Ectodermal cell (in vitro differentiated cells): ENCODE measurements at regions not wholly inside any gene's neighbourhood (a gene's known extent, or its start where the extent isn't known, plus 50 kb on each side); places are given as distances from the start of the nearest gene placed in this dataset.

Experiments
- H3K27ac ChIP-seq: 2 replicates; pipeline ENCODE4 v1.7.0; 2013; ENCODE audit warnings: mild to moderate bottlenecking, low read depth, low read length; ENCODE audit not compliant: insufficient read depth, poor library complexity, severe bottlenecking
- H3K27me3 ChIP-seq: 2 replicates; pipeline ENCODE4 v1.7.0; 2013; ENCODE audit warnings: mild to moderate bottlenecking, low read length; ENCODE audit not compliant: insufficient read depth, control insufficient read depth, poor library complexity, severe bottlenecking
- H3K36me3 ChIP-seq: one replicate; pipeline ENCODE4 v1.7.0; 2013; ENCODE audit warnings: low read length; ENCODE audit not compliant: control insufficient read depth, insufficient read depth
- H3K4me1 ChIP-seq: one replicate; pipeline ENCODE4 v1.7.0; 2013; ENCODE audit warnings: low read length; ENCODE audit not compliant: control insufficient read depth, insufficient read depth
- H3K4me3 ChIP-seq: 2 replicates; pipeline ENCODE4 v1.7.0; 2013; ENCODE audit warnings: low read depth, low read length, control low read depth; ENCODE audit not compliant: insufficient read depth
- H3K9me3 ChIP-seq: 2 replicates; pipeline ENCODE4 v1.7.0; 2013; ENCODE audit warnings: mild to moderate bottlenecking, low read length, moderate library complexity; ENCODE audit not compliant: control insufficient read depth
- WGBS, 2 experiments: methylation state at CpG; one replicate each; pipeline ENCODE4 v1.1.7; 2013; ENCODE audit warnings: missing lambda C conversion rate in 2 of 2; 5-methylcytosine and 5-hydroxymethylcytosine counted together

DNA sequence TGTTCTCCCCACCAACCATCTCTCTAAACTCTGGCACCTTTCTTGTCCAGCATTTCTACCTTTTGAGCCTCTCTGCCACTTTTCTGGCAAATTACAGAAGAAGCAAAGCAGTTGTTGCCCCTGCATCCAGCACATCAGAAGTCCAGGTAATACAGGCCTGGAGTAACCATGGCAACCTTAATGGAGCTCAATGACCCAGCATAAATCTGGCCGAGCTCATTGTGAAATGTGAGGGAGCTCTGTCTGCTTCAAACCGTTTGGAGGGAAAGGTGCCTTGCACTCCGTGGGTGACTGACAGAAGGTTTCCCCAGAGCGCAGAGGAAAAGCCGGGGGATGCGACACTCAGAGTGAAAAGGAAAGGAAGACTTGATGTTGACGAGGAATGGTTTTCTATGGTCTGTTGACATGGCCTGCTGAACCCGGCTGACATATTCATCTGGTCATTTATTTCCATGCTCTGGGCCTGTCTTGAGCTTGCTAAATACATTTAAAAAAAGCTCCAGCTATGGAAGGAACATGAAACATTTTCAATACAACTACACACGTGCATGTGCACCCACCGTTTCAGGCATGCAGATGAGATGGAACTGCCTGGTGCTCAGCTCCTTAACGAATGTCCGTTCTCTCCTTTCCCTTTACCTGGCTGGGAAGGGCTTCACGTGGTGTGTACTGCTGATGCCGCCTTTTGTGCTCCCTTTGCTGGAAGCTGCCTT is 74.9 kb downstream of the ADRA2A start:
- H3K4me1 ChIP-seq, result peaks cover 15% of the 10 kb centered on the region
- no peaks in the 10 kb centered on the region for H3K9me3 ChIP-seq
- H3K36me3 ChIP-seq, result no peaks in the 10 kb centered on the region
- no peaks in the 10 kb centered on the region for H3K27me3 ChIP-seq
- H3K27ac ChIP-seq, result no peak overlapping the region
- no peak overlapping the region for H3K4me3 ChIP-seq
- WGBS, 2 experiments, result 83 to 84% methylated on average over 14 of the region's 14 CpGs

DNA sequence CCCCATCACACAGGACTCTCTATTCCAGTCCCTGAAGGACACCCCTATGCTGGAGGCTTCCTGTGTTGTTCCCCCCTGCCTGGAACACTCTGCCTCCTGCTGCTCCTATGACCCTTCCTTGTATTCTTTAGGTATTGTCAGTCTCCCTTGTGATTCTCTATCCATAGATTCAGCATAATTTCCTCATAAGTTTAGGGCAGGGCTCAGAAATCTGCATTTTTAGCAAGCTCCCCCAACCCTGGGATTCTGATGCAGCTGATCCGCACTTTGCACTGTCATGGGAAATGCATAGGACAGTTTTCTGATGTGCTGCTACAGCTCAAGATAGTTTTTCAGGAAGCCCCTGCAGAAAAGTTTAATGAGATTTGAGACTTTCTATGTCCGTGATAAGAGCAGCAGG is 79.9 kb downstream of the ADRA2A start:
- 92% methylated on average over 2 of the region's 2 CpGs for WGBS, 2 experiments
- Histone ChIP-seq H3K27ac (no peak overlapping the region), H3K36me3 (no peaks in the 10 kb centered on the region), H3K9me3 (no peaks in the 10 kb centered on the region), H3K27me3 (no peaks in the 10 kb centered on the region), H3K4me1 (peaks cover 3% of the 10 kb centered on the region), H3K4me3 (no peak overlapping the region)

DNA sequence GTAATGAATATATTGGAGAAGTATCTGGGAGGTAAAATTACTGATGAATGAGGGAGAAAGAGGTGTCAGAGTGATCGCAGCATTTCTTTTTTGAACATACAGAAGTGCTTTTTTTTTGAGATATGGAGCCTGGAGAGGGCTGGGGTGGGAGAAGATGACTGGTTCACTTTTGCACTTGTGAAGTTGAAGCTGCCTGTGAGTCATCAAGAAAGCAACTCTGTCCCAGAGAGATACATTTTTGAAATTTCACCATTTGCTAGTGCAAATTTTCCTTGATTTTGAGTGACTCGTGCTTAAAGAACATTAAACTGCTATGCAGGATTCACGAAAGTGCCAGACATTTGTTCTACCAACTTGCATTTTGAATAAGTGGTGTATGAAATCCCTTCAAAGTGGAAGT is 81.8 kb downstream of the ADRA2A start:
- H3K4me3 ChIP-seq, result no peak overlapping the region
- no peaks in the 10 kb centered on the region for H3K36me3 ChIP-seq
- H3K27ac ChIP-seq, result no peak overlapping the region
- H3K9me3 ChIP-seq, result no peaks in the 10 kb centered on the region
- no peaks in the 10 kb centered on the region for H3K4me1 ChIP-seq
- H3K27me3 ChIP-seq, result no peaks in the 10 kb centered on the region
- WGBS, 2 experiments, result 94 to 97% methylated on average over 3 of the region's 3 CpGs

DNA sequence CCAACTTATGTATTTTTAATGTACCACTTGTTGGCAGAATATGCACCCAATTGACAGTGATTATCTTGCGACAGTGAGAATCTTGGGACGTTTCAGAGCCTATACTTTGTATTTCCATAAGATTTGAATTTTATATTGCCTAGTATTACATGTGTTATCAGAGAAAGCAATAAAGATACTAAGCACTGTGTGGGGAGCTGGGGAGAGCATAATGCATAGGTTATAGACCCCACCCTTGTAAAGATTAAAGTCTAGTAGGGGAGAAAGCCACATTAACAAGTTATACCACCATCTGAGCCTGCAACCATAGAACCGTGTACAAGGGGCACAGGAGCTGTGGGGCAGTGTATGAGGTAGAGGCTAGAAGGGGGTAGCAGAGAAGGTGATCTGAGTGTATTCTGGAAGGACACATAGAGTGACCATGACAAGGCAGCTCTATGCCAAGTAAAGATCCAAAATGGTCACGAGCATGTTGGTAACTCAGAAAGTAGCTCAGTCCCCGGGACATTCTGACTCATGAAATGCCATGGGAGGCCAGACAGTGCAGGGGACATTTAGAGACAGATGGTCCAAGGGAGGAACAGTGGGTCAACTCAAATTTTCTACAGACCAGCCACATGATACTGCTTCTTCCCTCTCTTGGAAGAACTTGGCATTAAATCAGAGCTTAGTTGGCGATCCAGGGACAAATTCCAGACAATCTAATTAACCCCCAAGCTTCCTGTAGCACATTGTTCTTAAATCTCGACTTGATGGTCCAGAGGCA is 84.5 kb downstream of the ADRA2A start:
- Histone ChIP-seq H3K9me3 (no peaks in the 10 kb centered on the region), H3K4me1 (no peaks in the 10 kb centered on the region), H3K27ac (no peak overlapping the region), H3K27me3 (no peaks in the 10 kb centered on the region), H3K4me3 (no peak overlapping the region), H3K36me3 (no peaks in the 10 kb centered on the region)
- WGBS, 2 experiments, result 93 to 95% methylated on average over 7 of the region's 7 CpGs

DNA sequence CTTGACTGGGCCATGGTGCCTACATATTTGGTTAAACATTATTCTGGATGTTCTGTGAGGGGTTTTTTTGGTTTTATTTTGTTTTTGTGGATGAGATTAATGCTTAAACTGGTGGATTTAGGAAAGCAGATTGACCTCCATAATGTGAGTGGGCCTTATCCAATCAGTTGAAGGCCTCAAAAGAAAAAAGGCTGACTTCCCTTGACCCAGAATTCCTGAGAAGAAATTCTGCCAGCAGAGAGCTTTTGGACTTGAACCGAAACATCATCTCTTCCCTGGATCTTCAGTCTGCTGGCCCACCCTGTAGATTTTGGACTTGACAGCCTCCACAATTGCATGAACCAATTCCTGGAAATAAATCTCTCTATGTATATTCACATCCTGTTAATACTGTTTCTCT is 94.4 kb downstream of the ADRA2A start:
- H3K9me3 ChIP-seq, result no peaks in the 10 kb centered on the region
- H3K27me3 ChIP-seq, result no peaks in the 10 kb centered on the region
- H3K4me3 ChIP-seq, result no peak overlapping the region
- WGBS, 2 experiments, result 95 to 96% methylated on average over 1 of the region's 1 CpG
- H3K4me1 ChIP-seq, result no peaks in the 10 kb centered on the region
- no peak overlapping the region for H3K27ac ChIP-seq
- no peaks in the 10 kb centered on the region for H3K36me3 ChIP-seq

DNA sequence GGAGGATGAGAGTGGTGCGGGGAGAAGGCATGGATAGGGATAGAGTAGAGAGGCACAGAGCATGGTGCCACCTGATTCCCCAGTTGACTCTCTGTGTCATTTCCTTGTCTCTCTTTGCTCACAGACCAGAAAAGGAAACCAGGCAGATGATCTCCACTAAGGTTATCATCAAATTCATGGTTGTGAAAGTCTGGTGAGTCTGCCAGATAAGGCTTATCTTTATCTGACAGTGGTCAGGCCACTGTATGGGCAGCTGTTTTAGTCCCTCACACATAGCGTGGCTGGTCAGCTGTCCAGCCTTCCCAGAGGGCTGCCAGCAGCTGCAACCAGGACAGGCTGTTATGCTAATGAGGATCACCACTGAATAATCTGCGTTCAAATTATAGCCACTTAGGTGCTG is 99.0 kb downstream of the ADRA2A start:
- Histone ChIP-seq H3K4me3 (no peak overlapping the region), H3K27ac (no peak overlapping the region), H3K36me3 (no peaks in the 10 kb centered on the region), H3K27me3 (no peaks in the 10 kb centered on the region), H3K4me1 (no peaks in the 10 kb centered on the region), H3K9me3 (no peaks in the 10 kb centered on the region)
- 89 to 93% methylated on average over 3 of the region's 3 CpGs for WGBS, 2 experiments

DNA sequence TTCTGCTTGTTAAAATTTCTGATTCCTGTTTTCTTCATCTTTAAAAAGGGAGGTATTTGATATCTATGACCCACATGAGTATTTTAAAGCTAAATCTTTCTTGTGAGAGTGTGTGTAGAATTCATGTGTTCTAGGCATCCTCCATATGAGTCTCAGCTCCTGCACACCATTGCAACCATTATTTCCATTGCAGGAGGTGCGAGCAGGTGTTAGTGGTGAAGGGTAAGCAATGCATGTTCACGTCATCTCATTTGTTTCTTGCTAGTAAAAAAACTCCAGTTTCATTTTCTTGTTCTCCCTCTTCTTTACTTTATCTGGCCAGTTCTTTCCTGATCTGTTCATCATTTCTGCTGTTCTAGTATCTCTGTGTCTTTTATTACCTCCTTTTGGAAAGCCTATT is 100.5 kb downstream of the ADRA2A start:
- 86 to 94% methylated on average over 2 of the region's 2 CpGs for WGBS, 2 experiments
- H3K27me3 ChIP-seq, result no peaks in the 10 kb centered on the region

DNA sequence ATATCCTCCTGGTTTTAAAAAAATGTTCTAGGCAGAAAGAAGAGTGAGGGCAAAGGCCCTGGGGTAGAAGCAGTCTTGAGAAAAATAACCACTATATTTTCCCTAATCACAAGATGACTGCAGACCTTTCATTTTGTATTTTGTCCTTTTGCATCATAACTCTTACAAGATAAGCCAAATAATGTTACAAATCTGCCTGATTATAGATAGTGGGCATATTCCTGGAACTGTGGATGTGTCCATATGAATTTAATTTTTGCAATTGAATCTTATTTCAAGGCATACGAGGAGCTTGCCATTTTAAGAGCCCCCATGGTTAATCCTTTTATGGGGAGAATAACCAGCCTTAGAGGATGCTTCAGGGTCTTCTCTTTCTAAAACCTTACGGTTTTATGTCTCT is 102.7 kb downstream of the ADRA2A start:
- H3K4me1 ChIP-seq, result no peaks in the 10 kb centered on the region
- no peak overlapping the region for H3K27ac ChIP-seq
- H3K9me3 ChIP-seq, result no peaks in the 10 kb centered on the region
- 89 to 100% methylated on average over 2 of the region's 2 CpGs for WGBS, 2 experiments
- H3K36me3 ChIP-seq, result no peaks in the 10 kb centered on the region
- no peak overlapping the region for H3K4me3 ChIP-seq
- no peaks in the 10 kb centered on the region for H3K27me3 ChIP-seq

More for the DNA sequence above, 100.5 kb downstream of the ADRA2A start:
- H3K4me1 ChIP-seq, result no peaks in the 10 kb centered on the region
- H3K9me3 ChIP-seq, result no peaks in the 10 kb centered on the region
- H3K4me3 ChIP-seq, result no peak overlapping the region
- no peaks in the 10 kb centered on the region for H3K36me3 ChIP-seq
- H3K27ac ChIP-seq, result no peak overlapping the region

DNA sequence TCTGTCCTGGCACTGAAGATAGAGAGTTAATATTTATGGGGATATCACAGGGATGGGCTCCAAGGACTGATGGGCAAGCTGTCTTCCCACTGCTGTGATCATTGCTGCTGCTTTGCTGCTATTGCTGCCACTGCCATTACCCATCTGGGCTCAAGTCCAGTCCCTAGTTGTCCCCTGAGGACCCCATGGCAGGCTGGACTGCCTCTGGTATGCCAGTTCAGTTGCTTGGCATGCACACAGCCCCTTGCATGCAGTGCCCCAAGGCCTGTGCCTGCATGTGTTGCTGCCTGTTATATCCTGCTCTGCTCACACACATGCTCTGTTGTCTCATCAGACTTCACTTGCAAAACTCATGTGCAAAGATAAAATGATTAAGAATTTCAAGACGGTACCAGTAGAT is 109.5 kb downstream of the ADRA2A start:
- no peaks in the 10 kb centered on the region for H3K9me3 ChIP-seq
- H3K4me3 ChIP-seq, result no peak overlapping the region
- 91 to 100% methylated on average over 1 of the region's 1 CpG for WGBS, 2 experiments

DNA sequence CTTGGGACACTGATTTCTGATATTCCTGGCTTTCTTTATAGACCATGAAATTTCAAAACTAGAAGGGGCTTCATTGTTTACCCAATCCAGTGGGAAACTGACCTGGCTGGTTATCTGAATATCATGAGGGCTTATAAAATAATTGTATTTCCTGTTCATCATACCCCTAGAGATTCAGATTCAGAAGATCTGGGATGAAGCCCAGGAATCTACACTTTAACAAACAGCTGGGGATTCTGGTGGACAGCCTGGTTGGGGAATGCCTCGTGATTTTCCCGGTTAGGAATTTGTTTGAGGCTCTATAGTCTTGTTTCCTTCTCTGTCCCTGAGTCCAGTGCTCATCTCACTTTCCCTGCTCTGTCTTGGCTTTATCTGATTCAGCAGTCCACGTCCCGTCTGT is 110.3 kb downstream of the ADRA2A start:
- Histone ChIP-seq H3K27me3 (no peaks in the 10 kb centered on the region), H3K27ac (no peak overlapping the region), H3K4me1 (no peaks in the 10 kb centered on the region), H3K9me3 (no peaks in the 10 kb centered on the region), H3K36me3 (no peaks in the 10 kb centered on the region), H3K4me3 (no peak overlapping the region)
- WGBS, 2 experiments, result 84 to 91% methylated on average over 4 of the region's 4 CpGs

More for the DNA sequence above, 109.5 kb downstream of the ADRA2A start:
- H3K4me1 ChIP-seq, result no peaks in the 10 kb centered on the region
- H3K36me3 ChIP-seq, result no peaks in the 10 kb centered on the region
- no peaks in the 10 kb centered on the region for H3K27me3 ChIP-seq
- no peak overlapping the region for H3K27ac ChIP-seq
